ENCODE measurements at regions not wholly inside any gene's neighbourhood (a gene's known extent, or its start where the extent isn't known, plus 50 kb on each side); places are given as distances from the start of the nearest gene placed in this dataset.
"Not testable (repeated sequence)": the region's sequence is repeated elsewhere in the genome, so short reads cannot be mapped to it uniquely, and the experiment has no call there.

- DNase-seq, result no peak
These were observed 1075.8 kb downstream of the PCDH9 start for GRCh38 chr13:66154354-66154753.

GRCh38 chr13:66152596-66152995 lies 1077.5 kb downstream of the PCDH9 start:
- no peak for DNase-seq

GRCh38 chr13:66144357-66144756 lies 1085.8 kb downstream of the PCDH9 start:
- not testable (repeated sequence) for DNase-seq

- DNase-seq, result no peak
These were observed 1090.4 kb downstream of the PCDH9 start for GRCh38 chr13:66139701-66140100.

GRCh38 chr13:66139250-66139649 lies 1090.9 kb downstream of the PCDH9 start:
- no peak for DNase-seq

GRCh38 chr13:66138172-66138811 lies 1091.8 kb downstream of the PCDH9 start:
- DNase-seq, result no peak

- DNase-seq, result no peak
These were observed 1092.8 kb downstream of the PCDH9 start for GRCh38 chr13:66137384-66137783.

GRCh38 chr13:66128692-66129269 lies 1101.4 kb downstream of the PCDH9 start:
- DNase-seq, result no peak

- no peak for DNase-seq
These were observed 1101.9 kb downstream of the PCDH9 start for GRCh38 chr13:66128201-66128600.

GRCh38 chr13:66117563-66117962 lies 1112.6 kb downstream of the PCDH9 start:
- DNase-seq, result no peak

GRCh38 chr13:66113882-66114526 lies 1116.1 kb downstream of the PCDH9 start:
- DNase-seq, result no peak

GRCh38 chr13:66111628-66112027 lies 1118.5 kb downstream of the PCDH9 start:
- no peak for DNase-seq

- no peak for DNase-seq
These were observed 1123.9 kb downstream of the PCDH9 start for GRCh38 chr13:66106246-66106645.

GRCh38 chr13:66102864-66103263 lies 1127.3 kb downstream of the PCDH9 start:
- no peak for DNase-seq

- no peak for DNase-seq
These were observed 1130.3 kb downstream of the PCDH9 start for GRCh38 chr13:66099825-66100224.

GRCh38 chr13:66098931-66099628 lies 1131.1 kb downstream of the PCDH9 start:
- no peak for DNase-seq

- no peak for DNase-seq
These were observed 1140.4 kb downstream of the PCDH9 start for GRCh38 chr13:66089711-66090110.

- DNase-seq, result no peak
These were observed 1142.8 kb downstream of the PCDH9 start for GRCh38 chr13:66087269-66087710.

- DNase-seq, result no peak
These were observed 1152.9 kb downstream of the PCDH9 start for GRCh38 chr13:66077132-66077689.

- DNase-seq, result no peak
These were observed 1153.7 kb downstream of the PCDH9 start for GRCh38 chr13:66076417-66076816.

- DNase-seq, result no peak
These were observed 1156.0 kb downstream of the PCDH9 start for GRCh38 chr13:66074018-66074615.

Measured in nucleus accumbens (tissue), 56 donors.